H9 (cell line): ENCODE measurements at regions not wholly inside any gene's neighbourhood (a gene's known extent, or its start where the extent isn't known, plus 50 kb on each side); places are given as distances from the start of the nearest gene placed in this dataset.

Experiments used
- DNase-seq: peaks from one replicate; pipeline ENCODE4 v3.0.0-alpha.2; 2017
- H2AFZ ChIP-seq: one replicate; pipeline ENCODE4 v1.6.1; 2013; ENCODE audit warnings: mild to moderate bottlenecking, low read length, control low read depth, moderate library complexity
- H2AK5ac ChIP-seq: 2 replicates; pipeline ENCODE4 v1.6.1; 2013; ENCODE audit warnings: low read length, control low read depth, mixed read lengths; ENCODE audit not compliant: insufficient read length
- H2BK120ac ChIP-seq: one replicate; pipeline ENCODE4 v1.6.1; 2013; ENCODE audit warnings: low read depth, mild to moderate bottlenecking, low read length, control low read depth, inconsistent platforms; ENCODE audit not compliant: poor library complexity, severe bottlenecking
- H2BK12ac ChIP-seq: 2 replicates; pipeline ENCODE4 v1.6.1; 2013; ENCODE audit warnings: low read length, control low read depth, mixed read lengths, low read depth; ENCODE audit not compliant: insufficient read length
- H2BK15ac ChIP-seq: 2 replicates; pipeline ENCODE4 v1.6.1; 2013; ENCODE audit warnings: low read depth, low read length, control low read depth
- H2BK20ac ChIP-seq: one replicate; pipeline ENCODE4 v1.6.1; 2013; ENCODE audit warnings: low read depth, mild to moderate bottlenecking, low read length, control low read depth, inconsistent platforms; ENCODE audit not compliant: poor library complexity, severe bottlenecking
- H2BK5ac ChIP-seq: 2 replicates; pipeline ENCODE4 v1.6.1; 2013; ENCODE audit warnings: low read length, control low read depth, mixed read lengths; ENCODE audit not compliant: insufficient read length
- H3K14ac ChIP-seq: 2 replicates; pipeline ENCODE4 v1.6.1; 2013; ENCODE audit warnings: low read length, control low read depth; ENCODE audit not compliant: insufficient read depth
- H3K18ac ChIP-seq: 2 replicates; pipeline ENCODE4 v1.6.1; 2013; ENCODE audit warnings: low read depth, mild to moderate bottlenecking, mixed read lengths, low read length, control low read depth; ENCODE audit not compliant: insufficient read length
- H3K23ac ChIP-seq: 2 replicates; pipeline ENCODE4 v1.6.1; 2013; ENCODE audit warnings: low read length, control low read depth, mixed read lengths, low read depth; ENCODE audit not compliant: insufficient read length
- H3K23me2 ChIP-seq: 2 replicates; pipeline ENCODE4 v1.6.1; 2013; ENCODE audit warnings: low read depth, mild to moderate bottlenecking, mixed read lengths, low read length, control low read depth; ENCODE audit not compliant: insufficient read length, poor library complexity, severe bottlenecking
- H3K27ac ChIP-seq: 2 replicates; pipeline ENCODE4 v1.5.1; 2013; ENCODE audit warnings: low read length, control low read depth, mixed read lengths, low read depth; ENCODE audit not compliant: insufficient read length
- H3K27me3 ChIP-seq: 2 replicates; pipeline ENCODE4 v1.6.1; 2013; ENCODE audit warnings: low read length, control low read depth, inconsistent platforms; ENCODE audit not compliant: insufficient read depth
- H3K4ac ChIP-seq: 2 replicates; pipeline ENCODE4 v1.6.1; 2013; ENCODE audit warnings: low read depth, mild to moderate bottlenecking, control low read depth, inconsistent platforms, low read length, moderate library complexity
- H3K4me1 ChIP-seq: 2 replicates; pipeline ENCODE4 v1.6.1; 2013; ENCODE audit warnings: low read length, control low read depth, inconsistent platforms; ENCODE audit not compliant: insufficient read depth
- H3K4me2 ChIP-seq: 2 replicates; pipeline ENCODE4 v1.6.1; 2013; ENCODE audit warnings: low read length, control low read depth, mixed read lengths; ENCODE audit not compliant: insufficient read length, insufficient read depth
- H3K56ac ChIP-seq: 2 replicates; pipeline ENCODE4 v1.6.1; 2013; ENCODE audit warnings: low read depth, mild to moderate bottlenecking, mixed read lengths, low read length, control low read depth; ENCODE audit not compliant: insufficient read length
- H3K79me1 ChIP-seq: 2 replicates; pipeline ENCODE4 v1.6.1; 2013; ENCODE audit warnings: low read depth, mild to moderate bottlenecking, moderate library complexity, low read length, control low read depth, inconsistent platforms; ENCODE audit not compliant: insufficient read depth, poor library complexity, severe bottlenecking
- H3K79me2 ChIP-seq: 2 replicates; pipeline ENCODE4 v1.6.1; 2013; ENCODE audit warnings: low read length, control low read depth, inconsistent platforms; ENCODE audit not compliant: insufficient read depth
- H3K9ac ChIP-seq: 2 replicates; pipeline ENCODE4 v1.6.1; 2013; ENCODE audit warnings: low read length, control low read depth, mixed read lengths; ENCODE audit not compliant: insufficient read length; ENCODE audit errors: extremely low read depth
- H3K9me3 ChIP-seq: one replicate; pipeline ENCODE4 v1.6.1; 2013; ENCODE audit warnings: low read depth, low read length, inconsistent platforms; ENCODE audit not compliant: control insufficient read depth
- H3T11ph ChIP-seq: one replicate; pipeline ENCODE4 v1.6.1; 2013; ENCODE audit warnings: mild to moderate bottlenecking, low read length, control low read depth, inconsistent platforms
- H4K20me1 ChIP-seq: one replicate; pipeline ENCODE4 v1.6.1; 2013; ENCODE audit not compliant: control insufficient read depth, insufficient read length, insufficient read depth
- H4K5ac ChIP-seq: 2 replicates; pipeline ENCODE4 v1.6.1; 2013; ENCODE audit warnings: low read depth, mild to moderate bottlenecking, mixed read lengths, low read length, control low read depth; ENCODE audit not compliant: insufficient read length
- H4K8ac ChIP-seq: replicated peaks from 2 replicates; pipeline ENCODE4 v1.6.1; 2013; ENCODE audit warnings: low read length, control low read depth, mixed read lengths, low read depth; ENCODE audit not compliant: insufficient read length
- H4K91ac ChIP-seq: 2 replicates; pipeline ENCODE4 v1.6.1; 2013; ENCODE audit warnings: low read depth, mild to moderate bottlenecking, moderate library complexity, mixed read lengths, low read length, control low read depth; ENCODE audit not compliant: insufficient read length
- H3K27ac Mint-ChIP-seq, 3 experiments: 2 replicates in 2 of 3; 3 replicates in 1 of 3; pipeline ENCODE4 v1.8.0; 2020 to 2021; ENCODE audit warnings: mixed read lengths in 3 of 3, mild to moderate bottlenecking in 1 of 3, moderate library complexity in 1 of 3
- H3K27me3 Mint-ChIP-seq: 2 replicates; pipeline ENCODE4 v1.8.0; 2021; ENCODE audit warnings: low read depth, mild to moderate bottlenecking, moderate library complexity, mixed read lengths
- H3K36me3 Mint-ChIP-seq, 3 experiments: 2 replicates in 2 of 3; 3 replicates in 1 of 3; pipeline ENCODE4 v1.8.0; 2020 to 2021; ENCODE audit warnings: low read depth in 3 of 3, mixed read lengths in 3 of 3; ENCODE audit not compliant: insufficient read depth in 1 of 3
- H3K4me1 Mint-ChIP-seq, 2 experiments: 2 replicates each; pipeline ENCODE4 v1.8.0; 2020; ENCODE audit warnings: mixed read lengths in 2 of 2
- H3K4me3 Mint-ChIP-seq, 2 experiments: 2 replicates in 1 of 2; 3 replicates in 1 of 2; pipeline ENCODE4 v1.8.0; 2020 to 2021; ENCODE audit warnings: mild to moderate bottlenecking in 2 of 2, mixed read lengths in 2 of 2, moderate library complexity in 1 of 2
- H3K9me3 Mint-ChIP-seq, 2 experiments: 2 replicates in 1 of 2; 3 replicates in 1 of 2; pipeline ENCODE4 v1.8.0; 2020; ENCODE audit warnings: mild to moderate bottlenecking in 2 of 2, mixed read lengths in 2 of 2, moderate library complexity in 1 of 2
- WGBS: extraction: QIAGEN DNeasy Blood & Tissue Kit; methylation state at CpG from one replicate; pipeline ENCODE4 v1.1.7; 2013; ENCODE audit warnings: missing lambda C conversion rate, low lambda C conversion rate, mixed read lengths; ENCODE audit not compliant: insufficient read length; ENCODE audit errors: extremely low coverage; 5-methylcytosine and 5-hydroxymethylcytosine counted together
- TF ChIP-seq, protein P1 (sequence below): fragments of 200-600 bp; sonication (generic); conservative IDR thresholded peaks from 3 replicates; pipeline ENCODE4 v1.8.0; 2021; ENCODE audit warnings: antibody characterized with exemption, mild to moderate bottlenecking

DNA sequence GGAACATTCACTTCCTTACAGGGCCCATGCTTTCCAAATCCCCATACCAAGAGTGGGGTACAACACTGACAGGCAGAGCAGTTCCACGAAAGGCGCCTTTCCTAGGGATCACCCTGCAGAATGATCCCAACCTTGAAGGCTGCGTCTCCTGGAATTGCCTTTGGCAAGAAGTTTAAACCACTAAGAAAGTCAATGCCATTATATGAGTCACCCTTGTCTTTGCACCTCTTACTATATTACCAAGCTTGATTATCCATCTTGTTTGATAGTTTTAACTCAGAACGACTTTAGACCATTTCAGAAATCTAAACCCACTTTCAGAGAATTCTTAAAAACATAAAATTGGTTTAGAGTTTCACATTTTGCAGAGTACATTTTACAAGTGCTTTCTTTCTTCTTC is 282.1 kb downstream of the ARHGAP12 start:
- no peak overlapping the region for H3K4me3 Mint-ChIP-seq
- H2BK120ac ChIP-seq = no peak overlapping the region
- H3K9me3 Mint-ChIP-seq = peaks cover 0 to 2% of the 10 kb centered on the region in 2 experiments; a peak in 2 of 5 replicates
- no peak overlapping the region for H2BK5ac ChIP-seq
- no peaks in the 10 kb centered on the region for H3K27me3 ChIP-seq
- no peak overlapping the region for H3K27ac Mint-ChIP-seq
- no peak overlapping the region for H2AK5ac ChIP-seq
- WGBS = no CpG with 5 or more reads among the region's 4 CpGs
- no peak overlapping the region for H2BK15ac ChIP-seq
- H3K4ac ChIP-seq = no peak overlapping the region
- H3K36me3 Mint-ChIP-seq = no peaks in the 10 kb centered on the region; a peak in 1 of 7 replicates
- H3K79me2 ChIP-seq = no peaks in the 10 kb centered on the region
- H3K4me1 Mint-ChIP-seq = peaks cover 2 to 4% of the 10 kb centered on the region in 2 experiments
- H3K9ac ChIP-seq = no peak overlapping the region
- H3K27me3 Mint-ChIP-seq = peaks cover 1% of the 10 kb centered on the region; the same call in 1 of the 2 replicates
- no peak overlapping the region for H3K14ac ChIP-seq
- no peaks in the 10 kb centered on the region for H4K20me1 ChIP-seq
- H3K18ac ChIP-seq = no peak overlapping the region
- TF ChIP-seq, protein P1, sequence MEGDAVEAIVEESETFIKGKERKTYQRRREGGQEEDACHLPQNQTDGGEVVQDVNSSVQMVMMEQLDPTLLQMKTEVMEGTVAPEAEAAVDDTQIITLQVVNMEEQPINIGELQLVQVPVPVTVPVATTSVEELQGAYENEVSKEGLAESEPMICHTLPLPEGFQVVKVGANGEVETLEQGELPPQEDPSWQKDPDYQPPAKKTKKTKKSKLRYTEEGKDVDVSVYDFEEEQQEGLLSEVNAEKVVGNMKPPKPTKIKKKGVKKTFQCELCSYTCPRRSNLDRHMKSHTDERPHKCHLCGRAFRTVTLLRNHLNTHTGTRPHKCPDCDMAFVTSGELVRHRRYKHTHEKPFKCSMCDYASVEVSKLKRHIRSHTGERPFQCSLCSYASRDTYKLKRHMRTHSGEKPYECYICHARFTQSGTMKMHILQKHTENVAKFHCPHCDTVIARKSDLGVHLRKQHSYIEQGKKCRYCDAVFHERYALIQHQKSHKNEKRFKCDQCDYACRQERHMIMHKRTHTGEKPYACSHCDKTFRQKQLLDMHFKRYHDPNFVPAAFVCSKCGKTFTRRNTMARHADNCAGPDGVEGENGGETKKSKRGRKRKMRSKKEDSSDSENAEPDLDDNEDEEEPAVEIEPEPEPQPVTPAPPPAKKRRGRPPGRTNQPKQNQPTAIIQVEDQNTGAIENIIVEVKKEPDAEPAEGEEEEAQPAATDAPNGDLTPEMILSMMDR = no peak
- H3T11ph ChIP-seq = no peak overlapping the region
- no peaks in the 10 kb centered on the region for H3K4me1 ChIP-seq
- H2BK20ac ChIP-seq = no peak overlapping the region
- no peak overlapping the region for H4K91ac ChIP-seq
- H3K27ac ChIP-seq = no peak overlapping the region
- no peaks in the 10 kb centered on the region for H3K9me3 ChIP-seq
- no peak overlapping the region for H3K56ac ChIP-seq
- no peaks in the 10 kb centered on the region for H3K23me2 ChIP-seq
- no peak overlapping the region for H2AFZ ChIP-seq
- no peak overlapping the region for H2BK12ac ChIP-seq
- H4K5ac ChIP-seq = no peak overlapping the region
- no peak overlapping the region for H3K4me2 ChIP-seq
- no peaks in the 10 kb centered on the region for H3K79me1 ChIP-seq
- DNase-seq = no peak
- no peak overlapping the region for H3K23ac ChIP-seq
- no peak overlapping the region for H4K8ac ChIP-seq
